ENCODE measurements at regions not wholly inside any gene's neighbourhood (a gene's known extent, or its start where the extent isn't known, plus 50 kb on each side); places are given as distances from the start of the nearest gene placed in this dataset.
"Not testable (repeated sequence)": the region's sequence is repeated elsewhere in the genome, so short reads cannot be mapped to it uniquely, and the experiment has no call there.

GRCh38 chr1:184163674-184164465 is 112.3 kb downstream of the TSEN15 start:
- Mint-ChIP-seq H3K27ac (no peak overlapping the region), H3K4me3 (no peak overlapping the region), H3K36me3 (ENCODE audit: low read depth) (no peaks in the 10 kb centered on the region), H3K27me3 (peaks cover 2% of the 10 kb centered on the region), H3K9me3 (no peaks in the 10 kb centered on the region), H3K4me1 (peaks cover 2% of the 10 kb centered on the region)
- ATAC-seq (no peak), DNase-seq (no peak)

DNA sequence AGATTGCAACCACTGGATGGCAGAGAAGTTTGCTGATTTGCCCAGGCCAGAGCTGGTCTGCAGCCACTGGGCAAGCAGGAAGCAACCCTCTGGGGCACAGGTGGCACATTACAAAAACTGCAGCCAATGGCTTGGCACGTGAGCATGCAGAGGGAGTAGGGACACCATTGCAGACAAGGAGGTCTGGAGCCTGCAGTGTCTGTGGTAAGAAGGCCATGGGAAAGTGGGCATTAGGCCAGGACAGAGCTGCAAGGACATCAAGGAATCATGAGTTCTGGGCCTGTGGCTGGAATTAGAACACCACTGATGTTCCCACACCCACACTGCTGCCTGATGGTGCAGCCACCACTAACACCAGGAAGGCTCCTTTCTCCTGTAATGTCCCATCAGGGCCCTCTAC is 113.0 kb downstream of the TSEN15 start:
- Mint-ChIP-seq H3K9me3 (no peaks in the 10 kb centered on the region), H3K4me1 (peaks cover 2% of the 10 kb centered on the region), H3K4me3 (no peak overlapping the region), H3K27me3 (peaks cover 2% of the 10 kb centered on the region), H3K27ac (no peak overlapping the region), H3K36me3 (ENCODE audit: low read depth) (no peaks in the 10 kb centered on the region)
- ATAC-seq (no peak), DNase-seq (no peak)

DNA sequence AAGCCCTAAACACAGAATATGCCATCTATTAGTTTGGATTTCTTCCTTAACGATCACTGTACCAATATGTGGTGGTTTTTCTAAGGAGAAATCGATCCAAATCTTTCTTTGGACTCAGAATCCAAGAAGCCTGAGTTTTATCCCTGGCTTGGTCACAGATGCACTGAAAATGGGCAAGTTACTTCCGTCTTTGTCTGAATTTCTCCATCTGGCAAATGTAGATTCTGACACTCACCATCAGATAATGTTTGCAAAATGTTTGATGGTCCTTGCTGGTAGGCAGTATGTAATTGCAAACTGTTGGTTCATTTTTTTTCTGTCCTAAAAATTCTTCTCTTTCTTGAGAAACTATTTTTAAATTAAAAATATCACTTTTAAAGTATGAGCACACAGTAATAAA is 115.0 kb downstream of the TSEN15 start:
- Mint-ChIP-seq H3K9me3 (no peaks in the 10 kb centered on the region), H3K4me1 (peaks cover 2% of the 10 kb centered on the region), H3K4me3 (no peak overlapping the region), H3K27ac (no peak overlapping the region), H3K36me3 (ENCODE audit: low read depth) (no peaks in the 10 kb centered on the region), H3K27me3 (peaks cover 5% of the 10 kb centered on the region)
- no peak for DNase-seq
- ATAC-seq = no peak

- DNase-seq = no peak
Measured at GRCh38 chr1:184167352-184167751, 115.8 kb downstream of the TSEN15 start.

DNA sequence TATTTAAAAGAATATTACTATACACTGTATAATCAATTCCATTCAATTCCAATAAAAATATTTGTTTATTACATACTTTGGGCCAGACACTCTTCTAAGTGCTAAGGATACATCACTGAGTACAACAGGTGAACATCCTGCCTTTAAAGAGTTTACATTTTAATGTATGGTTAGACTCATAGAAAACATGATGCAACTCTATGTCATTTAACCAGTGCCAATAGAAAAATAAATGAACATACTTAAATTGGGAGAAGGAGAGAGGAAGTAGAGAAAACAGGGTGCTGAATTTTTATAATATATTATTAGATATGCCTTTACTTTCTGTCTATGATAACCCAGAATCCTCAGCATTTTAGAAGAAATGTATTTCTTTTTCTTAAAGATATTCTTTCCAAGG is 119.2 kb downstream of the TSEN15 start:
- H3K4me3 Mint-ChIP-seq = no peak overlapping the region
- no peaks in the 10 kb centered on the region for H3K36me3 Mint-ChIP-seq (ENCODE audit: low read depth)
- H3K4me1 Mint-ChIP-seq = no peaks in the 10 kb centered on the region
- H3K27ac Mint-ChIP-seq = no peak overlapping the region
- DNase-seq = no peak
- no peaks in the 10 kb centered on the region for H3K9me3 Mint-ChIP-seq
- ATAC-seq = no peak
- peaks cover 3% of the 10 kb centered on the region for H3K27me3 Mint-ChIP-seq

More at GRCh38 chr1:184167352-184167751, 115.8 kb downstream of the TSEN15 start:
- Mint-ChIP-seq H3K36me3 (ENCODE audit: low read depth) (no peaks in the 10 kb centered on the region), H3K4me3 (no peak overlapping the region), H3K27ac (no peak overlapping the region), H3K27me3 (peaks cover 5% of the 10 kb centered on the region), H3K4me1 (peaks cover 2% of the 10 kb centered on the region), H3K9me3 (no peaks in the 10 kb centered on the region)
- no peak for ATAC-seq

DNA sequence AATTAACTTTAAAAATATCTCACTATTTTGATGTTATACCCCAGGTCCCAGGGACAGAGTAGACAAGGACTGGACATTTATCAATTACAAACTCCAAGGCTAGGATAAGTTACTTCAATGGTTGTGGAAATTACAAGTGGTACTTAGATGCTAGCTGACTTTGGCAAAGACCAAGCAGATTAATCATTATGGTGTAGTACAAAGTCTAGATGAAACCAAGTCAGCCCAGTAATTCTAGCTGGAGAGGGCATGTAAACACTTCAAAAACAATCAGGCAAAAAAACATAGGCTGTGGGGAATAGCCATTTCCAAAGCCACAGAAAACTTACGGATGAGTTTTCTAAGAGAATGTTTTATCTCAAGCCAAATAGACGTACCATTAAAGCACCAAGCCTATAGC is 124.5 kb downstream of the TSEN15 start:
- H3K27me3 Mint-ChIP-seq = peaks cover 2% of the 10 kb centered on the region
- no peak overlapping the region for H3K4me3 Mint-ChIP-seq
- no peaks in the 10 kb centered on the region for H3K36me3 Mint-ChIP-seq (ENCODE audit: low read depth)
- H3K4me1 Mint-ChIP-seq = no peaks in the 10 kb centered on the region
- ATAC-seq = no peak
- H3K27ac Mint-ChIP-seq = no peak overlapping the region
- no peak for DNase-seq
- H3K9me3 Mint-ChIP-seq = no peaks in the 10 kb centered on the region

DNA sequence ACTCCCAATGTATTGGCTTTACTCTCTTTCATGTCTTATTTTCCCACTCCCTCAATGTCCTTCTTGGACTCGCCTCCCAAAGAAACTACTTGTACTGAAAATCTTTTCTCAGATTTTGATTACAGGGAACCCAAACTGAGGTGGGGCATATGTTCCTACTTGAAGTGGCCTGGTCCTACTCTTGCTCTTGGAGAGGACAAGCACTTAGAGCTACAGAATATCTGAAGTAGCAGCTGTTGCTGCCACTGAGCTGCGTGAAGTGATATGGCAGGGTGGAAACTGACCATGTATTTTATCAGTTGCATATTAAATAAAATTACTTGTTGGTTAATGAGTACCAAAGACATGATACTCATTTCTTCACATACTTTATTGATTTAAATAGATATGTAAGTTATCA is 129.5 kb downstream of the TSEN15 start:
- no peaks in the 10 kb centered on the region for H3K36me3 Mint-ChIP-seq (ENCODE audit: low read depth)
- no peaks in the 10 kb centered on the region for H3K4me1 Mint-ChIP-seq
- DNase-seq (no peak), ATAC-seq (no peak)
- H3K9me3 Mint-ChIP-seq = peaks cover 4% of the 10 kb centered on the region
- H3K27me3 Mint-ChIP-seq = peaks cover 5% of the 10 kb centered on the region
- H3K4me3 Mint-ChIP-seq = no peak overlapping the region
- H3K27ac Mint-ChIP-seq = no peak overlapping the region

GRCh38 chr1:184183919-184184318 is 132.4 kb downstream of the TSEN15 start:
- DNase-seq (no peak), ATAC-seq (no peak)
- Mint-ChIP-seq H3K27me3 (peaks cover 5% of the 10 kb centered on the region), H3K36me3 (ENCODE audit: low read depth) (no peaks in the 10 kb centered on the region), H3K4me3 (no peak overlapping the region), H3K4me1 (no peaks in the 10 kb centered on the region), H3K27ac (no peak overlapping the region), H3K9me3 (peaks cover 4% of the 10 kb centered on the region)

- H3K36me3 Mint-ChIP-seq (ENCODE audit: low read depth); H3K9me3 Mint-ChIP-seq; H3K27ac Mint-ChIP-seq; H3K4me1 Mint-ChIP-seq; DNase-seq; H3K27me3 Mint-ChIP-seq; H3K4me3 Mint-ChIP-seq; ATAC-seq: not testable (repeated sequence)
Measured at GRCh38 chr1:184184614-184185013, 133.1 kb downstream of the TSEN15 start.

DNA sequence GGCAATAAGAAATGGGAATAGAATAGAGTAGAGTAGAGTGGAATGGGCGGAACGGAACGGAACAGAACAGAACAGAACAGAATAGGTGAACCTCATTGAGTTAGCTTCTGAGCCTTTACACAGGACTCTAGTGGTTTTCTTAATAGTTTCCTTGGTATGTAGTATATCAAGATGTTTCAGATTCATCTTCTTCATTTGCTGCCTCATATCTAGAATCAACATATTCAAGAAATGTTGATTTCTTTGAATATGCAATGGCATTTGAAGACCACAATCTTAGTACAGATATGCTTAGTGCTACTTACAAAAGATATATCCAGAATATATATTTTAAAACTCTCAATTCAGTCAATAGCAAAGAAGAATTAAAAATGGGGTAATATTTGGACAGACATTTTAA is 133.8 kb downstream of the TSEN15 start:
- ATAC-seq (no peak), DNase-seq (no peak)
- peaks cover 7% of the 10 kb centered on the region for H3K27me3 Mint-ChIP-seq
- no peaks in the 10 kb centered on the region for H3K4me1 Mint-ChIP-seq
- H3K9me3 Mint-ChIP-seq = peaks cover 4% of the 10 kb centered on the region
- no peak overlapping the region for H3K4me3 Mint-ChIP-seq
- no peaks in the 10 kb centered on the region for H3K36me3 Mint-ChIP-seq (ENCODE audit: low read depth)
- no peak overlapping the region for H3K27ac Mint-ChIP-seq

DNA sequence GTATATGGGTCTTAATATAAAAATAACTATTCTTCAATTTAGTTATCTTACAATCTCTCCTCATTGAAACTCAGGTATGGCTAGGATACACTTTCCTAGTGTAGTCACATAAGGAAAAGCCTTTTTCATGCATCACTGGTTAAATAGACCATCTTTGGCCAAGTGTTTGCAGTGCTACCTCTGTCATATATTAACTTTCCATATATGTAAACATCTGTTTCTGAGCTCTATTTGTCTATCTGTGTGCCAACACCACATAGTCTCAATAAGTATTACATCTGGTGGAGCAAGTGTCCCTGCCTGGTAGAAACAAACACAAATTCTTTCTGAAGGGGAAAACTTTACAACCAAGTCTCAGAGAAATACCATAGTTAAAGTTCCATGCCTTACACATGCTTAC is 134.6 kb downstream of the TSEN15 start:
- no peak for DNase-seq
- Mint-ChIP-seq H3K27ac (no peak overlapping the region), H3K27me3 (peaks cover 5% of the 10 kb centered on the region), H3K36me3 (ENCODE audit: low read depth) (no peaks in the 10 kb centered on the region), H3K4me3 (no peak overlapping the region), H3K9me3 (peaks cover 4% of the 10 kb centered on the region), H3K4me1 (no peaks in the 10 kb centered on the region)
- ATAC-seq = no peak

- Mint-ChIP-seq H3K27me3 (peaks cover 5% of the 10 kb centered on the region), H3K36me3 (ENCODE audit: low read depth) (no peaks in the 10 kb centered on the region), H3K27ac (no peak overlapping the region), H3K4me3 (no peak overlapping the region), H3K9me3 (peaks cover 4% of the 10 kb centered on the region), H3K4me1 (no peaks in the 10 kb centered on the region)
- DNase-seq = no peak
- no peak for ATAC-seq
Measured at GRCh38 chr1:184187097-184187496, 135.6 kb downstream of the TSEN15 start.

- DNase-seq = no peak
- Mint-ChIP-seq H3K4me3 (no peak overlapping the region), H3K27ac (no peak overlapping the region), H3K4me1 (no peaks in the 10 kb centered on the region), H3K9me3 (peaks cover 4% of the 10 kb centered on the region), H3K36me3 (ENCODE audit: low read depth) (no peaks in the 10 kb centered on the region), H3K27me3 (peaks cover 5% of the 10 kb centered on the region)
- no peak for ATAC-seq
Measured at GRCh38 chr1:184188037-184188436, 136.5 kb downstream of the TSEN15 start.

GRCh38 chr1:184189361-184189760 is 137.8 kb downstream of the TSEN15 start:
- no peaks in the 10 kb centered on the region for H3K36me3 Mint-ChIP-seq (ENCODE audit: low read depth)
- ATAC-seq (no peak), DNase-seq (no peak)
- peaks cover 11% of the 10 kb centered on the region for H3K27me3 Mint-ChIP-seq
- H3K4me3 Mint-ChIP-seq = no peak overlapping the region
- H3K9me3 Mint-ChIP-seq = peaks cover 4% of the 10 kb centered on the region
- no peaks in the 10 kb centered on the region for H3K4me1 Mint-ChIP-seq
- no peak overlapping the region for H3K27ac Mint-ChIP-seq

GRCh38 chr1:184190616-184191015 is 139.1 kb downstream of the TSEN15 start:
- Mint-ChIP-seq H3K36me3 (ENCODE audit: low read depth) (no peaks in the 10 kb centered on the region), H3K27ac (no peak overlapping the region), H3K4me3 (no peak overlapping the region), H3K9me3 (no peaks in the 10 kb centered on the region), H3K4me1 (no peaks in the 10 kb centered on the region), H3K27me3 (peaks cover 7% of the 10 kb centered on the region)
- ATAC-seq = no peak
- no peak for DNase-seq

- no peaks in the 10 kb centered on the region for H3K4me1 Mint-ChIP-seq
- no peak overlapping the region for H3K4me3 Mint-ChIP-seq
- DNase-seq (no peak), ATAC-seq (no peak)
- H3K36me3 Mint-ChIP-seq (ENCODE audit: low read depth) = no peaks in the 10 kb centered on the region
- no peak overlapping the region for H3K27ac Mint-ChIP-seq
- H3K27me3 Mint-ChIP-seq = peaks cover 7% of the 10 kb centered on the region
- no peaks in the 10 kb centered on the region for H3K9me3 Mint-ChIP-seq
Measured at GRCh38 chr1:184191181-184191621, 139.7 kb downstream of the TSEN15 start.
